HepG2 (cell line): ENCODE measurements at regions not wholly inside any gene's neighbourhood (a gene's known extent, or its start where the extent isn't known, plus 50 kb on each side); places are given as distances from the start of the nearest gene placed in this dataset.

Experiments used
- ARHGAP35 ChIP-seq: sonication (generic); formaldehyde crosslinking; IDR thresholded peaks from 2 replicates; pipeline ENCODE4 v1.9.0; 2022; ENCODE audit warnings: mild to moderate bottlenecking, inconsistent platforms, moderate library complexity, missing genetic modification reagents, borderline replicate concordance
- CBFB ChIP-seq: sonication (generic); formaldehyde crosslinking; IDR thresholded peaks from 2 replicates; pipeline ENCODE4 v1.4.0; 2020; ENCODE audit warnings: missing genetic modification reagents
- CTCF ChIP-seq: sonication (generic); formaldehyde crosslinking; IDR thresholded peaks from 2 replicates; pipeline ENCODE4 v1.5.0; 2020; ENCODE audit warnings: mild to moderate bottlenecking, missing genetic modification reagents, moderate library complexity
- POLR2A ChIP-seq, 2 experiments: IDR thresholded peaks; 2 replicates each; pipeline ENCODE4 v1.6.1; 2011; ENCODE audit warnings: low read depth in 2 of 2, low read length in 2 of 2, mild to moderate bottlenecking in 1 of 2, moderate library complexity in 1 of 2; ENCODE audit not compliant: insufficient read depth in 1 of 2
- POLR2AphosphoS5 ChIP-seq: IDR thresholded peaks from 2 replicates; pipeline ENCODE4 v1.6.1; 2012; ENCODE audit warnings: low read depth, low read length
- SP1 ChIP-seq, 2 experiments: fragments of 450-650 bp in 1 of 2; sonication (generic) in 1 of 2; formaldehyde crosslinking in 1 of 2; IDR thresholded peaks; 2 replicates each; pipeline versions ENCODE4 v1.4.0 to v1.6.1; 2016 to 2020; ENCODE audit warnings: missing genetic modification reagents in 1 of 2
- ZBTB7A ChIP-seq: sonication (generic); formaldehyde crosslinking; IDR thresholded peaks from 2 replicates; pipeline ENCODE4 v1.8.0; 2022; ENCODE audit warnings: mild to moderate bottlenecking, missing genetic modification reagents
- ZNF317 ChIP-seq: sonication (generic); formaldehyde crosslinking; IDR thresholded peaks from 2 replicates; pipeline ENCODE4 v1.5.0; 2020; ENCODE audit warnings: mild to moderate bottlenecking, missing genetic modification reagents
- TF ChIP-seq, protein P1 (sequence below): sonication (generic); formaldehyde crosslinking; IDR thresholded peaks from 2 replicates; pipeline ENCODE4 v1.4.0; 2020; ENCODE audit warnings: mild to moderate bottlenecking, missing genetic modification reagents
- TF ChIP-seq, protein P2 (sequence below), 2 experiments: IDR thresholded peaks; 2 replicates each; pipeline ENCODE4 v1.6.1; 2011 to 2012; ENCODE audit warnings: low read length in 2 of 2, borderline replicate concordance in 1 of 2, low read depth in 1 of 2, mild to moderate bottlenecking in 1 of 2, moderate library complexity in 1 of 2

GRCh38 chr3:16821053-16821452 is 63.7 kb upstream of the PLCL2 start:
- TF ChIP-seq CTCF (CRISPR knock-in tag) (no peak), SP1 (IDR thresholded peaks at IDR 0.05) (no peak), SP1 (CRISPR knock-in tag; IDR thresholded peaks at IDR 0.05) (no peak), POLR2AphosphoS5 (no peak), ZNF317 (no peak), ARHGAP35 (CRISPR knock-in tag) (no peak), CBFB (CRISPR knock-in tag) (no peak), ZBTB7A (CRISPR knock-in tag) (no peak), POLR2A (IDR thresholded peaks at IDR 0.05; ENCODE audit: insufficient read depth in 1 of 2, low read depth in 2 of 2, low read length in 2 of 2) (no peak)
- TF ChIP-seq, protein P1, sequence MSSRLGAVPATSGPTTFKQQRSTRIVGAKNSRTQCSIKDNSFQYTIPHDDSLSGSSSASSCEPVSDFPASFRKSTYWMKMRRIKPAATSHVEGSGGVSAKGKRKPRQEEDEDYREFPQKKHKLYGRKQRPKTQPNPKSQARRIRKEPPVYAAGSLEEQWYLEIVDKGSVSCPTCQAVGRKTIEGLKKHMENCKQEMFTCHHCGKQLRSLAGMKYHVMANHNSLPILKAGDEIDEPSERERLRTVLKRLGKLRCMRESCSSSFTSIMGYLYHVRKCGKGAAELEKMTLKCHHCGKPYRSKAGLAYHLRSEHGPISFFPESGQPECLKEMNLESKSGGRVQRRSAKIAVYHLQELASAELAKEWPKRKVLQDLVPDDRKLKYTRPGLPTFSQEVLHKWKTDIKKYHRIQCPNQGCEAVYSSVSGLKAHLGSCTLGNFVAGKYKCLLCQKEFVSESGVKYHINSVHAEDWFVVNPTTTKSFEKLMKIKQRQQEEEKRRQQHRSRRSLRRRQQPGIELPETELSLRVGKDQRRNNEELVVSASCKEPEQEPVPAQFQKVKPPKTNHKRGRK (CRISPR knock-in tag) = no peak
- TF ChIP-seq, protein P2, sequence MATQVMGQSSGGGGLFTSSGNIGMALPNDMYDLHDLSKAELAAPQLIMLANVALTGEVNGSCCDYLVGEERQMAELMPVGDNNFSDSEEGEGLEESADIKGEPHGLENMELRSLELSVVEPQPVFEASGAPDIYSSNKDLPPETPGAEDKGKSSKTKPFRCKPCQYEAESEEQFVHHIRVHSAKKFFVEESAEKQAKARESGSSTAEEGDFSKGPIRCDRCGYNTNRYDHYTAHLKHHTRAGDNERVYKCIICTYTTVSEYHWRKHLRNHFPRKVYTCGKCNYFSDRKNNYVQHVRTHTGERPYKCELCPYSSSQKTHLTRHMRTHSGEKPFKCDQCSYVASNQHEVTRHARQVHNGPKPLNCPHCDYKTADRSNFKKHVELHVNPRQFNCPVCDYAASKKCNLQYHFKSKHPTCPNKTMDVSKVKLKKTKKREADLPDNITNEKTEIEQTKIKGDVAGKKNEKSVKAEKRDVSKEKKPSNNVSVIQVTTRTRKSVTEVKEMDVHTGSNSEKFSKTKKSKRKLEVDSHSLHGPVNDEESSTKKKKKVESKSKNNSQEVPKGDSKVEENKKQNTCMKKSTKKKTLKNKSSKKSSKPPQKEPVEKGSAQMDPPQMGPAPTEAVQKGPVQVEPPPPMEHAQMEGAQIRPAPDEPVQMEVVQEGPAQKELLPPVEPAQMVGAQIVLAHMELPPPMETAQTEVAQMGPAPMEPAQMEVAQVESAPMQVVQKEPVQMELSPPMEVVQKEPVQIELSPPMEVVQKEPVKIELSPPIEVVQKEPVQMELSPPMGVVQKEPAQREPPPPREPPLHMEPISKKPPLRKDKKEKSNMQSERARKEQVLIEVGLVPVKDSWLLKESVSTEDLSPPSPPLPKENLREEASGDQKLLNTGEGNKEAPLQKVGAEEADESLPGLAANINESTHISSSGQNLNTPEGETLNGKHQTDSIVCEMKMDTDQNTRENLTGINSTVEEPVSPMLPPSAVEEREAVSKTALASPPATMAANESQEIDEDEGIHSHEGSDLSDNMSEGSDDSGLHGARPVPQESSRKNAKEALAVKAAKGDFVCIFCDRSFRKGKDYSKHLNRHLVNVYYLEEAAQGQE (IDR thresholded peaks at IDR 0.05; ENCODE audit: borderline replicate concordance in 1 of 2, low read depth in 1 of 2, low read length in 2 of 2) = no peak
